Chondrocyte (in vitro differentiated cells): ENCODE measurements at regions not wholly inside any gene's neighbourhood (a gene's known extent, or its start where the extent isn't known, plus 50 kb on each side); places are given as distances from the start of the nearest gene placed in this dataset.
A peak's percentile ranks its signal among the peaks of the same experiment; 100 is the strongest.

Source experiments
- DNase-seq: peaks from one replicate; pipeline ENCODE4 v3.0.0; 2021; ENCODE audit warnings: mixed read lengths, low spot score
- H3K27ac Mint-ChIP-seq: one replicate; pipeline ENCODE4 v1.8.0; 2021; ENCODE audit warnings: mild to moderate bottlenecking, moderate library complexity, mixed read lengths; ENCODE audit not compliant: unreplicated experiment
- H3K27me3 Mint-ChIP-seq: 2 replicates; pipeline ENCODE4 v1.8.0; 2021; ENCODE audit warnings: low read depth, mixed read lengths
- H3K36me3 Mint-ChIP-seq: 2 replicates; pipeline ENCODE4 v1.8.0; 2021; ENCODE audit warnings: low read depth, mixed read lengths
- H3K4me1 Mint-ChIP-seq: 2 replicates; pipeline ENCODE4 v1.8.0; 2021; ENCODE audit warnings: low read depth, mild to moderate bottlenecking, mixed read lengths
- H3K4me3 Mint-ChIP-seq: one replicate; pipeline ENCODE4 v1.8.0; 2021; ENCODE audit warnings: mild to moderate bottlenecking, moderate library complexity, mixed read lengths; ENCODE audit not compliant: unreplicated experiment
- H3K9me3 Mint-ChIP-seq: 2 replicates; pipeline ENCODE4 v1.8.0; 2021; ENCODE audit warnings: low read depth, mixed read lengths
- CTCF ChIP-seq: fragments of 200-600 bp; sonication (generic); IDR thresholded peaks from 2 replicates; pipeline ENCODE4 v1.5.0; 2021; ENCODE audit warnings: antibody characterized with exemption, mild to moderate bottlenecking, moderate library complexity

- DNase-seq, result no peak
- TF ChIP-seq CTCF, result peak; percentile 23
- Mint-ChIP-seq H3K27ac (no peak overlapping the region), H3K4me1 (no peaks in the 10 kb centered on the region), H3K4me3 (no peak overlapping the region), H3K27me3 (no peaks in the 10 kb centered on the region), H3K36me3 (no peaks in the 10 kb centered on the region), H3K9me3 (peaks cover 5% of the 10 kb centered on the region)
Measured at GRCh38 chr2:167689444-167689843, 558.0 kb downstream of the STK39 start.

- Mint-ChIP-seq H3K27ac (no peak overlapping the region), H3K4me3 (no peak overlapping the region), H3K9me3 (peaks cover 5% of the 10 kb centered on the region)
Measured at GRCh38 chr2:167686691-167687090, 560.7 kb downstream of the STK39 start.

DNA sequence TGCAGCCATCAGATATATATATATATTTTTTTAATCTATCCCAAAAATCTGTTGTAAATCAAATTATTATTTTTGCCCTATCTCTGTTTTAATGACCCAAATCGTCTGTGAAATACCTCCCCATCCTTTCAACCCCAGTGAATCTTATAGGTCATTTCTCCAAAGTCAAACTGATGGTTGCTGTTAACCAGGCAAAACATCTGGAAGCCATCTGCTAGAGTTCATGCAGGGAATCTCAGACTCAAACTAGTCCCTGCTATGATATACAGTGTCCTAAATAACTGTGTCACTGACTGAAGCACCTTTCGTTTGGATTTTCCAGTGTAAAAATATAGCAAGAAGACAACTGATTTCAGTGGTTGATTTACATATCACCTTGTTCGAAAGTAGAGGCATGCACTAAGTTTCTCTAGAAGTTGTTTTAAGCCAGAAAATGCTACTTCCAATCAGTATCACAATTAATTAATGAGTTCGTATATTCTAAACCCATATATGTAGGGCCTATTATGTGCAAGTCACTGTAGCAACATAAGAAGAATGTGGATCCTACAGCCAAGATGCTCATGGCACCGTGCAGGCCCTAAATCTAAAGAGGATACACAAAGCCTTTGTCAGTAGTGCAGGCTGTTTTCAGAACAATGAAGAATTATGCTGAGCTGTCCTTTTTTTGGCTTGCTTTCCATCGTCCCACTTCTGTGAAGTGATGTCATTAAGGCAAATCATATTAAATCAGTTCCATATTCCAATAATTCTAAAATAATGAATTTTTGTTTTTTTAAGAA lies 566.0 kb downstream of the STK39 start:
- H3K27ac Mint-ChIP-seq, result no peak overlapping the region
- TF ChIP-seq CTCF, result no peak
- no peaks in the 10 kb centered on the region for H3K36me3 Mint-ChIP-seq
- no peak for DNase-seq
- no peaks in the 10 kb centered on the region for H3K4me1 Mint-ChIP-seq
- no peaks in the 10 kb centered on the region for H3K9me3 Mint-ChIP-seq
- H3K27me3 Mint-ChIP-seq, result no peaks in the 10 kb centered on the region
- H3K4me3 Mint-ChIP-seq, result no peak overlapping the region

More at GRCh38 chr2:167686691-167687090, 560.7 kb downstream of the STK39 start:
- Mint-ChIP-seq H3K36me3 (no peaks in the 10 kb centered on the region), H3K4me1 (no peaks in the 10 kb centered on the region), H3K27me3 (no peaks in the 10 kb centered on the region)
- no peak for DNase-seq
- TF ChIP-seq CTCF, result no peak

GRCh38 chr2:167678158-167678557 lies 569.2 kb downstream of the STK39 start:
- H3K27me3 Mint-ChIP-seq, result no peaks in the 10 kb centered on the region
- H3K36me3 Mint-ChIP-seq, result no peaks in the 10 kb centered on the region
- TF ChIP-seq CTCF, result no peak
- H3K4me1 Mint-ChIP-seq, result no peaks in the 10 kb centered on the region
- H3K27ac Mint-ChIP-seq, result no peak overlapping the region
- no peak for DNase-seq
- H3K9me3 Mint-ChIP-seq, result no peaks in the 10 kb centered on the region
- no peak overlapping the region for H3K4me3 Mint-ChIP-seq

DNA sequence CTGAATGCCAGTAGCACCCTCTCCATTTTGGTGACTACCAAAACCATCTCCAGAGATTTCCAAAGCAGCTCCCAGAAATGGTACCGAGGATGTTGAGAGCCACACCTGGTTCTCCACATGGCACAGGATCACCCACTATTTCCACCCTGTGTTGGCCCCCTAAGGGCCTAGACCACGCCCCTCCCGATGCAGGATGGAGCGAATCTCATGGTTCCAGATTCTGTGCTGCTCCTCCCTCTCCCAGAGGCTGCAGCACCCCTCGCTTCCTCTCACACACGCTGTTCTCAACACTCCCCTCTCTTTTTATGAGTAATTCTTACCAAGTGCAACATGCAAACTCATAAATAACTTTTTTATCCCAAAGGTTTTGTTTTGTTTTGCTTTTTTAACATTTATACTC lies 571.5 kb downstream of the STK39 start:
- Mint-ChIP-seq H3K4me1 (no peaks in the 10 kb centered on the region), H3K36me3 (peaks cover 6% of the 10 kb centered on the region), H3K9me3 (peaks cover 10% of the 10 kb centered on the region), H3K27ac (no peak overlapping the region), H3K4me3 (no peak overlapping the region), H3K27me3 (no peaks in the 10 kb centered on the region)
- no peak for TF ChIP-seq CTCF
- no peak for DNase-seq
